ENCODE measurements at regions not wholly inside any gene's neighbourhood (a gene's known extent, or its start where the extent isn't known, plus 50 kb on each side); places are given as distances from the start of the nearest gene placed in this dataset.

DNA sequence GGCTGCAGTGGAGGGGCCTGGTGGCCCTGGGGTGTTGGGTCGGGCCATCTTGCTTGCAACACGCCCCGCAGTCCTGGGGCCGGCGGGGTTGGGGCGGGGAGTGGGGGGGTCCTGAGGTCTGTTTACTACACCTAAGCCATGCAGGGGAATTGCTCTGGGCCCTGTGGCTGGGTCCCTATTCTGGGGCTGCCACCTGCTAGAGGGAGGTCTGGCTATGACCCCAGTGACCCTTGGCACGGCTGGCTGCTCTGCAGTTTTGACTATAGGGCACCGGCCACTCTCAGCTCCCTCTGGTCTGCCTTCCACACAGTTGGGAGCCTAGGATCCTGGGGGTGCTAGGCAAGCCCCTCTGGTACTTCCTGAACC, 170.6 kb upstream of the GLI2 start:
- TF ChIP-seq, protein P1, sequence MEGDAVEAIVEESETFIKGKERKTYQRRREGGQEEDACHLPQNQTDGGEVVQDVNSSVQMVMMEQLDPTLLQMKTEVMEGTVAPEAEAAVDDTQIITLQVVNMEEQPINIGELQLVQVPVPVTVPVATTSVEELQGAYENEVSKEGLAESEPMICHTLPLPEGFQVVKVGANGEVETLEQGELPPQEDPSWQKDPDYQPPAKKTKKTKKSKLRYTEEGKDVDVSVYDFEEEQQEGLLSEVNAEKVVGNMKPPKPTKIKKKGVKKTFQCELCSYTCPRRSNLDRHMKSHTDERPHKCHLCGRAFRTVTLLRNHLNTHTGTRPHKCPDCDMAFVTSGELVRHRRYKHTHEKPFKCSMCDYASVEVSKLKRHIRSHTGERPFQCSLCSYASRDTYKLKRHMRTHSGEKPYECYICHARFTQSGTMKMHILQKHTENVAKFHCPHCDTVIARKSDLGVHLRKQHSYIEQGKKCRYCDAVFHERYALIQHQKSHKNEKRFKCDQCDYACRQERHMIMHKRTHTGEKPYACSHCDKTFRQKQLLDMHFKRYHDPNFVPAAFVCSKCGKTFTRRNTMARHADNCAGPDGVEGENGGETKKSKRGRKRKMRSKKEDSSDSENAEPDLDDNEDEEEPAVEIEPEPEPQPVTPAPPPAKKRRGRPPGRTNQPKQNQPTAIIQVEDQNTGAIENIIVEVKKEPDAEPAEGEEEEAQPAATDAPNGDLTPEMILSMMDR (conservative IDR thresholded peaks at IDR 0.05; ENCODE audit: low read depth in 2 of 2), result no peak
- TF ChIP-seq EZH2 (IDR thresholded peaks at IDR 0.05; ENCODE audit: low read depth, unreplicated experiment), result no peak
- no peak for TF ChIP-seq POLR2AphosphoS5 (IDR thresholded peaks at IDR 0.05; ENCODE audit: low read depth)
- no peak for TF ChIP-seq EZH2phosphoT487 (IDR thresholded peaks at IDR 0.05; ENCODE audit: unreplicated experiment)
- TF ChIP-seq NANOG (IDR thresholded peaks at IDR 0.05; ENCODE audit: borderline replicate concordance), result no peak
- no peak for TF ChIP-seq JUNB (IDR thresholded peaks at IDR 0.05; ENCODE audit: unreplicated experiment)
- no peak for TF ChIP-seq CREB1 (CRISPR knock-in tag; IDR thresholded peaks at IDR 0.05; ENCODE audit: low read depth)
- TF ChIP-seq, protein P2, sequence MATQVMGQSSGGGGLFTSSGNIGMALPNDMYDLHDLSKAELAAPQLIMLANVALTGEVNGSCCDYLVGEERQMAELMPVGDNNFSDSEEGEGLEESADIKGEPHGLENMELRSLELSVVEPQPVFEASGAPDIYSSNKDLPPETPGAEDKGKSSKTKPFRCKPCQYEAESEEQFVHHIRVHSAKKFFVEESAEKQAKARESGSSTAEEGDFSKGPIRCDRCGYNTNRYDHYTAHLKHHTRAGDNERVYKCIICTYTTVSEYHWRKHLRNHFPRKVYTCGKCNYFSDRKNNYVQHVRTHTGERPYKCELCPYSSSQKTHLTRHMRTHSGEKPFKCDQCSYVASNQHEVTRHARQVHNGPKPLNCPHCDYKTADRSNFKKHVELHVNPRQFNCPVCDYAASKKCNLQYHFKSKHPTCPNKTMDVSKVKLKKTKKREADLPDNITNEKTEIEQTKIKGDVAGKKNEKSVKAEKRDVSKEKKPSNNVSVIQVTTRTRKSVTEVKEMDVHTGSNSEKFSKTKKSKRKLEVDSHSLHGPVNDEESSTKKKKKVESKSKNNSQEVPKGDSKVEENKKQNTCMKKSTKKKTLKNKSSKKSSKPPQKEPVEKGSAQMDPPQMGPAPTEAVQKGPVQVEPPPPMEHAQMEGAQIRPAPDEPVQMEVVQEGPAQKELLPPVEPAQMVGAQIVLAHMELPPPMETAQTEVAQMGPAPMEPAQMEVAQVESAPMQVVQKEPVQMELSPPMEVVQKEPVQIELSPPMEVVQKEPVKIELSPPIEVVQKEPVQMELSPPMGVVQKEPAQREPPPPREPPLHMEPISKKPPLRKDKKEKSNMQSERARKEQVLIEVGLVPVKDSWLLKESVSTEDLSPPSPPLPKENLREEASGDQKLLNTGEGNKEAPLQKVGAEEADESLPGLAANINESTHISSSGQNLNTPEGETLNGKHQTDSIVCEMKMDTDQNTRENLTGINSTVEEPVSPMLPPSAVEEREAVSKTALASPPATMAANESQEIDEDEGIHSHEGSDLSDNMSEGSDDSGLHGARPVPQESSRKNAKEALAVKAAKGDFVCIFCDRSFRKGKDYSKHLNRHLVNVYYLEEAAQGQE (IDR thresholded peaks at IDR 0.05; ENCODE audit: unreplicated experiment), result no peak
